GM18508 (cell line): ENCODE measurements at regions not wholly inside any gene's neighbourhood (a gene's known extent, or its start where the extent isn't known, plus 50 kb on each side); places are given as distances from the start of the nearest gene placed in this dataset.
"Not testable (repeated sequence)": the region's sequence is repeated elsewhere in the genome, so short reads cannot be mapped to it uniquely, and the experiment has no call there.

Experiments
- ATAC-seq: cut with Tn5 transposase; IDR thresholded peaks from one replicate; pipeline ENCODE4 v1.9.1; 2021; ENCODE audit warnings: moderate number of reproducible peaks; ENCODE audit not compliant: insufficient read depth, unreplicated experiment

DNA sequence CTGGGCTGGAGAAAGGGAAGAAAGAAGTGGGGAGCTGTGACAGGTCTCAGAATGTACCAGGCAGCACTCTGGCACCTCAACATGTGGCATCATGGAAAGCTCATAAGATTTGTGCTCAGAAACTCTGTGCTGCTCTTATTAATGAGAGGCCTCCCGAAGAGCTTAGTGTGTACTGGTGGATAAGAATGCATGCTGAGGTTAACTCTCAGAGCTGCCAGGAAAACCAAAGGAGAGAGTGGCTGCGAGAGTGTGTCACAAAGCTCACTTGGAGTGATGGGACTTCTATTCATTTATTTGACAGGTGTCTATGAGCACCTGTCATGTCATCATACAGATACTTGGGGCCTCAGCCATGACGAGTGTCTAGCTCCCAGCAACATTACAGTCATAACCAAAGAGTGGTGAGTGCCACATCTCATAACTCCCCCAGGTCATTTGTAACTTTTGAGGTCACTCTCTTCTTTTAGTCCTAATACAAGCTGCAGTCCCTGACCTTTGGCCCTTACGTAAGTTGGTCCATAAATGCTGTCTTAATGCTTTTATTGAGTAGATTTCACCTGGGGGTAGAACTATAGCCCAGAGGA, 131.9 kb downstream of the TRIM43 start:
- not testable (repeated sequence) for ATAC-seq

DNA sequence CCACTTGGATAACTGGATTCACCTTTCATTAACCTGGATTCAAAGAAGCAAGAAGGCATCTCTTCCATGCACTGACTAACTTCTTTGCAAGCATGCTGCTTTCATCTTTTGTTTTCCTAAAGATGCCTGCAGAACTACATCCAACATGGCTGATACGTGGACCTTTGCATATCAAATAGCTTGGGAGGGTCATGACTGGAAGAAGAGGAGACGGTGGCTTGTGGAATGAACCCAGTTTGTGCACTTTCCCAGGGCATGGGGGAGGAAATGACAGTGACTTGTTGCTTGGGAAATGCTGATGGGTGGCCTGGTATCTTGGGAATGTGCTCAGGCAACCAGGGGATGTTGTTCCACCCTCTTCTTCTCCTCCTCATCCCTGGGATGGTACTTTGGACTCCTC, 133.4 kb downstream of the TRIM43 start:
- not testable (repeated sequence) for ATAC-seq

DNA sequence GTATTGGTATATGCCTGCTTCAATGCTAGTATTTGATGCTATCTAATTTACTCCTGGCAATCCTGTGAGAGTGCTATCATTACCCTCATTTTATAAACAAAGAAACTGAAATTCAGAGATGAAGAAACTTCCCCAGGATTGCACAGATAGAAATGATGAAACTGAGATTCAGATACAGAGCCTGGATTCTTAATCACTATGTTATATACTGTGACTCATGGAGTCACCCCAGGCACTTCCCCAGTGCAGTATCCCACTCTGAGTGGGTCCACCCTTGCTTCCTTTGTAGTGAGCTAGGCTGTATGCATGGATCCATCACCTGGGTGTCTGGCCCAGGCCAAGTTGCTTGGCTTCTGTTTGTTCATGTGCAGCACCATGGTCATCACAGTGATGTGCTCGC, 133.9 kb downstream of the TRIM43 start:
- not testable (repeated sequence) for ATAC-seq

DNA sequence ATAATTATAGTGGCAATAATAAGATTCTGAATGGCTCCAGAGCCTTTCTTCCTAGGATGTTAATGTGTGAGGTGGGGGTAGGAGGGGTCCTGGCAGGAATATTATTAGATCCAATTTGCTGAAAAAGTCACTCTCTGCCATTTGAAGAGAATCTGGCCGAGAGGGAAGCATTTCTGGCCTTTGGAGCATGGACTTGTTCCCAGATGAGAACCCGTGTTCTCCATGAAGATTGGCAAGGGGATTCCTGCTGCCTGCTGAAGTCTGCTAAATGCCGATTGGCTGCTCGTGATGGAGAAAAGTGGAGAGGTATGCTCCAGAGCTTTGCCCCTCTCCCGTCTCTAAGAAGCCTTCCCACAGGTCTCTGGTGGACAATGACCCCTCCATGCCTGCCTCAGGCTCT, 135.6 kb downstream of the TRIM43 start:
- ATAC-seq: not testable (repeated sequence)

DNA sequence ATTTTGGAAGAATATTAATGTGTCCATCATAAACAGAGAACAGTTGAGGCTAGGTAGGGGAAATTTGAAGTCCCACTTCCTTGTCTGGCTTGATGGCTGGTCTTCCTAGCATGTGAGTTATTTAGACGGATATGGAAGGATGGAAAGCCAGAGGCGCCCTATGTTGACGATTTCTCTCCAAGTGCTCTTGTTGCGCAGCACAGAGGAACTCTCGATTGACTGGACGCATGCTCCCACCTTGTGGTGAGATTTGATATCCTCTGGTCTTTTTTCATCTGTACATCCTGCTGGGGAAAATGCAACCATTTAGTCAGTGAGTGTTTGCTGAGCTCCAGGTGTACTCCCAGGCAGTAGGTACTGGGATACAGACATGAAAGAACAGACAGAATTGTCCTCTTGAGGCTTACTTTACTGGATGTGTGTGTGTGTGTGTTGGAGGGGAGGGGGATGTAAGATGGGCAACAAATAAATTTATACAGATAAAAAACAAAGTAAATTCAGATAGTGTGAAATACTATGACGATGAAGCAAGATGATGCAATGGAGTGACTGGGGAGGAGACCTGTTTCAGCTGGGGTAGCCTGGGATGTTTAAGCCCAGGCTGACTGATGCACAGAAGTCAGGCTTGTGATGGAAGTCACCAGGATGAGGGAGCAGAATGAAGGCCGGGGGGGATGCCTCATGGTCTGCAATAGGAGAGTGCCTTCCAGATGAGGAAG, 137.2 kb downstream of the TRIM43 start:
- ATAC-seq: peak; percentile 50

DNA sequence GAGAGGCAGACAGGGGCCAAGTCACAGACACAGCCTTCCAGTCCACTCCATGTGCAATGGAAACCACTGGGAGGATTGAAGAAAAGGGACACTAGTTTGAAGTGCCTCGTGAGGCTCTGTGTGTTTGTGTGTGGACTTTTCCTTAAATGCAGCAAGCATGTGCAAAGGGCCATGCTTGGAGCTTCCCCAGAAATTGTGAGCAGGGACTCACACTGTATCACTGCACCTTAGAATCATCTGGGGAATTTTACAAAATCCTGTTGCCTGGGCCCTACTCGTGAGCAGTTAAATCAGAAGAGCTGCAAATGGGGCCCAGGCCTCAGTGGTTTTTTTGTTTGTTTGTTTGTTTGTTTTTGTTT, 137.8 kb downstream of the TRIM43 start:
- no peak for ATAC-seq

DNA sequence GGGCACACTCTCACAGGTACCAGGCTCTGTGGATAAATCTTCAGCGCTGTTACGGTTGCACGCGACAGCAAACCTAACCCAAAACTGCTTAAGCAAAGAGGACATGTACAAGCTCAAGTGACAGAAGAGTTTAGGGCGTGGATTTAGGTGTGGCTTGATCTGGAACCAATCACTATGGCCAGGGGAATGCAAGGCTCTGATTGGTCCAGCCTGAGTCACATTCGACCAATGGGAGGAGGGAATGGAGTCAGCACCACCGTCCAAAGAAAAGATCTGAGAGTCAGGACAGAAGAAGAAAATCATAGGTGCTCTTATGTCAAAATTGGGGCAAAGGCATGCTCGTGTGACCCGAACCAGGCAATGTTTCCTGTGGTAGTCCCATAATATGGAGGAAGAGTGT, 139.0 kb downstream of the TRIM43 start:
- ATAC-seq: no peak

DNA sequence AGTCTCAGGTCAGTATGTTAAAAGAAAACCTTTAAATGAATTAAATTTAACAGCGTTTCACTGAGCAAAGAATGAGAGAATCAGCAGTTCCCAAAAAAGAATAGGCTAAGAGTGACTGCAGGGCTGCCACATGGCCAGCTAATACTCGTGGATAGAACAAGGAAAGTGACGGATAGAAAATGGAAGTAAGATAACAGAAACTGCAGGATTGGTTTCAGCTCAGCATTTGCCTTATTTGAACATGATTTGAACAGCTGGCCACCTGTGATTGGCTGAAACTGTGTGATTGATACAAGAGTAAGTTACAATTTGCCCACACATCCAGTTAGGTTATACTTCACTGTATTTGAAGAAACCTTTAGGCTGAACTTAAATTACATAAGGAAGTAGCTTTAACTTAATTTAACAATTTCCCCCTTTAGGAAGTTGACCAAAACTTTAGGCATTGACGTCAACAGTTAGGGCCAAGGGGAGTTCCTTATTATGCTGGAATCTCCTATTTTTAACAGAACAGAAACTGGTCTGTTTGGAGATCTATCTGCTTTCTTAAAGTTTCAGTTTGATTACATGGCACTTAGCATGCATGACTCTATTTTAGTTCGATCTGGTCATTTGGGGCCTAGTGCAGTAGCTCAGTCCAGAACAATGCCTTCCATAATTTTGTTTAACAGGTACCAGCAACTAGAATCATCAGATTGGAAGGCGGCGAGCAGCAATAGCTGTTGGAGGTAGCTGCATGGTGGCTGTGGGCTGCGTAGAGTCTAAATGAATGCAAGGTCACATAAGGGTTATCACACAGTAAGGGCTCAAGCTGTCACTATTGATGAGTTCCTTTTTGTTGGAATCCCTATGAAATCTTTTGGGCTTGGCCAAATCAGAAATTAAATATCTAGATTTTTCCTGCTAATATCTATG, 143.4 kb downstream of the TRIM43 start:
- ATAC-seq: no peak

DNA sequence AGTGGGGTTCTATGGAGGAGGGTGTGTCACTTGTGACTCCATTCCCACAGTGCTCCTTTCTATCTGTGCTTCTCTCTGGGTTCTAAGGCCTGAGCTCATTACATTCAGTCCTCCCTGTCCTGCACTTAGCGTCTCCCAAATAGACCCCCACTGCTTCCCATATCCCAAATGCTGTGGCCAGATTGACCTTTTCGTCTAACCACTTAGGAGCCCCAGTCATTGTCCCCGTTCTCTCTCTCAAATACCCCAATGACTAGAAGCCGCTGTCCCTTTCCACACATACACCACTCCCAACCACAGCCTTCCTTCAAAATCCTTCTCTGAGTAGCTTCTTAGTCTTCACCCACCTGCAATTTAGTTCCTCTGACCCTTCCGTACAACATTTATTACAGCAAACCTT, 146.5 kb downstream of the TRIM43 start:
- ATAC-seq: no peak

DNA sequence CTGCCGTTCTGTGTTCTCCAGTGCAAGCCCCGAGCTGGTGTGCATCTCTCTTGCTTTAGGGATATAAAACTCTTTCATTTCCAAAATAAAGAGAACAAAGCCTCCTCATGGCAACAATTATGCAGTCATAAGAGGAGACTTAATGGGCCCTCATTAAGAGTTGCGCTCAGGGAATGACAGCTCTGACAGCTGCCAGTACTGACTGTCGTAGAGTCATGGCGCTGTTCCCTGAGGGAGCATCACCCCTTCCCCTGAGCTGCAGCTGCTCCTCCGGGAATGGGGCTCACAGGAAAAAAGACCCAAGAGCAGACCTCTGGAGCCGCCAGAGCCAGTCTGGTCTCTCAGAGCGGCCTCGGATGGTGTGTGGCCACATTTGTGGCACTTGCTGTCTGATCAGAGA, 160.3 kb downstream of the TRIM43 start:
- ATAC-seq: not testable (repeated sequence)

DNA sequence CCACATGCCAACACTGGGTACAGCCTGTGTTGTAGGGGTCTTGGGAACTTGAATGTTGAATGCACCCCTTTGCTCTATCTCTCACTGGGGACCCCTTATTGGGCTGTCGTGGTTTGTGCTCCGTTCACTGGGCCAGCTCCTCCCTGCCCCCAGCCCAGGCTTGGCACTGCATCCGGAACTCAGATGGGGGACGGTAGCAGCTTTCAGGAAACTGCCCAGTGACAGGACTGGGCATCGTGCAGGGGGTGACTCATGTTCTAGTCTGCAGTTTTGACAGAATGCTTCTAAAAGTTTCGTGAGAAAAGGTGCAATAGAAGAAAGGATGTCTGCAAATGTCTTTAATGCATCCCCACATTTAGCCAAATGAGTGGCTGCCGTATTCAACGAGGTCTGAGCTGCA, 162.0 kb downstream of the TRIM43 start:
- ATAC-seq: not testable (repeated sequence)

DNA sequence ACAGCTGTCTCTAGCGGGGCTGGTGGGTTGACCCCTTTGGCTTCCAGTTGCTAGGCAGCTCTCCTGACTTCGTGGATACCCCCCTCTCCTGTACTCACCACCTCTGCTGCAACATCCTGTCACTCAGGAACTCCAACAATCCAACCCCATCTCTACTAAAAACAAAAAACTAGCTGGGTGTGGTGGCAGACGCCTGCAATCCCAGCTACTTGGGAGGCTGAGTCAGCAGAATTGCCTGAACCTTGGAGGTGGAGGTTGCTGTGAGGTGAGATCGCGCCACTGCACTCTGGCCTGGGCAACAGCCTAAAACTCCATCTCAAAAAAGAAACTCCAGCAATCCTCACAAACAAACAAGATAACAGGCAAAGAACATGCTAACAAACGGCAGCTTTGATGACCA, 162.4 kb downstream of the TRIM43 start:
- ATAC-seq: not testable (repeated sequence)

DNA sequence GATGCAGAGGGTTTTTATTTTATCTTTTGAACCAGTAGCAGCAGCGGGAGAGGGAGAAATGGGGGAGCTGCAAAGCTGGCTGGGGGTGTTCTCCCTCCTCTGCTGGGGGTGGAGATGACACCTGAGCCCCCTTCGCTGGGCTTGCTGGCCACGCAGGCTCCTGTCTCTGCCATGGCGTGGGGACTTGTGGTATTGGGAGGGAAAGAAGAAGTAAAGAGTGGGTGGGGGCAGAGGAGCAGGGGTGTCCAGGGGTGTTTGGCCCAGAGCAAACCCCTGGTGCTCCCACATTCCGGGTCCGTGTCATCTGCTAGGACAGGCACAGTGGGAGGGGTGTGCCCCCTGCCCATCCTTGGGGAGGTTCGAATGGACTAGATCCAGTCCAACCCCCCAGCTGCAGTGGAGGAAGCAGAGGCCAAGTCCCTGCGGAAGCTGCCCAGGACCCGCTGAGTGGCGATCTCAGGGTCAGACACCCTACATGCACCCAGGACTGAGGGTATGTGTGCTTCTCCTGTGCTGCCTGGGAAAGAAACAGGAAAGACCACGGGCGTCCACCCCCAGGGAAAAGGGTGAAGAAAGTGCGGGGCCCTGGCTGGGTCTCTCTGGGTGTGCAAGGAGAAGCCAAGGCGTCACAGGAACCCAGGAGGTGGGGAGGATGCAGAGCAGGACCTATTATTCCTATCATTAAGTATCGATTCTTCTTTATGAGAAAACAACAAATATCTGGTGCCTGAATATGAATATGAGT, 163.2 kb downstream of the TRIM43 start:
- ATAC-seq: not testable (repeated sequence)

DNA sequence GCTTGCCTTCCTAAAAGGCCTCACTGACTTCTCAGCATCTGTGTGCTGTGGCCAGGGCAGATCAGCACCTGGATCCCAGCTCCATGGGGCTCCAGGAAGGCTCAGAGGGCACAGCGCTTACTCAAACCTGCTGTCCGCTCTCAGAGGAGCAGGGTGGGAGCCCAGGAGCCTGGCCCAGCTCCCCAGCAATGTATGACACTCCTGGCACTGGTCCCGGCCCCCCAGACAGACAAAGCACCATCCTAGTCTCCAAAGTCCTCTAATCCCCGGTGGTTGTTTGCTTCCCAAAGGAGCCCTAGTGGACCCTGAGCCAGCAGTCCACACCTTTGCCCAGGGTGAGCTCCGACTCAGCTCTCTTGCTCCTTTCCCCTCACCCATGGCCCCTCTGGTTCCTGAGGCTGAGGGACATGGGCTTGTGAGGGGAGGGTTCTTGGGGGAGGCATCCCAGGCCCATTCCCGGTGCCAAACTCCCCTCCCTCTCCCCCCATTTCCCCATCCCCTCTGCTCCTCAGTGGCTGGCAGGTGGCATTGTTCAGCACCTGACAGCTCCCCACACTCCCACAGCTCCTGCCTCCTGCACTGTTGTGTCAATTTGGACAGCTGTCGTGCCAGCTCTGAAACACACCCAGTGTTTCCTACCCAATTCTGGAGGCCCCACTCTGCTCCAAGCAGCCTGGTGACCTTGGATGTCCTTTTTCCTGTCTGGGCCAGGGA, 164.3 kb downstream of the TRIM43 start:
- ATAC-seq: not testable (repeated sequence)

DNA sequence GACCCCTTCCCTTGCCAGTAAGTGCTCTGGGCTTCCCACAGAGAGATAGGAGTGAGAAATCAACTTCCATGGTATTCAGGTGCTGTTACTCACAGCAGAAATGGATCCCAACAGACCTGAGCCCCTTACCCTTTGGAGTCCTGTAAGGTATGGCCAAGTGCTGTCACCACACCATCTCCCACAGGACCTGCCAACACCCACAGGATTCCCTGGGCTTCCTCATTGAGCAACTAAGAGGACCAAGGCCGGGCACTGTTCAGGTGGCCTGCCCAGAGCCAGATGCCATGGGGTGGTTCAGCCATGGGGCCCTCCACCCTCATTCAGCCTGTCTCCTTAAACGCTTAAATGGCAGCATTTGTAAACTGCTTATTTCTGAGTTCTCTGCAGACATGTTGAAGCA, 166.2 kb downstream of the TRIM43 start:
- ATAC-seq: no peak

DNA sequence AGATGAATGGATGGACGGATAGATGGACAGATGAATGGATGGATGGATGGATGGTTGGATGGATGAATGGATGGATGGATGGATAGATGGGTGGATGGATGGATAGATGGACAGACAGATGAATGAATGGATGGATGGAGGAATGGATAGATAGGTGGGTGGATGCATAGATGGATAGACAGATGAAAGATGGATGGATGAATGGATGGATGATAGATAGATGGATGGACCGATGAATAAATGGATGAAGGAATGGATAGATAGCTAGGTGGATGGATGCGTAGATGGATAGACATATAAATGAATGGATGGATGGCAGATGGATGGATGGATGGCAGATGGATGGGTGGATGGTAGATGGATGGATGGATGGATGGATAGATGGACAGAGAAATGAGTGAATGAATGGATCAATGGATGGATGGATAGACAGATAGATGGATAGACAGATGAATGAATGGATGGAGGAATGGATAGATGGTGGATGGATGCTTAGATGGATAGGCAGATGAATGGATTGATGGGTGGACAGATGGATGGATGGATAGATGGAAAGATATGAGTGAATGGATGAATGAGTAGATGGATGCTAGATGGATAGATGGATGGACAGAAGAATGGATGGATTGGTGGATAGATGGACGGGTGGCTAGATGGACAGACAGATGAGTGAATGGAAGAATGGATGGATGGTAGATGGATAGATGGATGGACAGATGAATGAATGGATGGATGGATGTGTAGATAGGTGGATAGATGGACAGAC, 167.9 kb downstream of the TRIM43 start:
- ATAC-seq: no peak

DNA sequence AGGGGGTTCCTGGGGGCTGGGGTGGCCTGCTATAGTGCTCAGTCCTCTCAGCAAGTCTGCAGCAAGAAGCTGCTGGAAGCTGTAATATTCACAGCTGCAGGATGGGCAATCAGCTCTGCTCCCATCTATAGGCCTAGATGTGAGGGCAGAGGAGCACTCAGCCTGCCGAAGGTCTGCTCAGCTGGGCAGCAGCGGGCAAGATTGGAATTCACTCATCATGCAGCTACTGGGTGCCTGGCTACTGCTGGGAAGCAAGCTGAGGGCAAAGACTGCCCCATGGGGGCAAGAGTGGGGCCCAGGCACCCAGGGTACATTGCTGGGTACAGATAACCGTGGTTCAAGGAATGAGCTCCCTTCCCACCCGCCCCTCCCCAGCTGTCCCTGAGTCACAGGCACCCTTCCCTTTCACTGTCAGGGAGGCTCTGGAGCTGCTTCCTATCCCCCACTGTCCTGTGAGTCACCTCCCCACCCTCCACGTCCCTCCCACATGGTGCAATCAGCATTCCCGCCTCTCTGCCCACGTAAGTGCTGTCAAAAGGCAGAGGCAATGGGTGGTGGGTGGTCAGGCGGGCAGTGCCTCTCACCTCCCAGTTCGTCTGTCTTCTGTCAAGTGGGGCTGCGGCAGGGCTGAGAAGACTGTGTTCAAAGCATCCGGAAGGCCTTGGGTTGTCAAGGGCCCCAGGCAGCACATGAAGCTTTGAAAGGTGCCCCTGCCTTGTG, 169.2 kb downstream of the TRIM43 start:
- ATAC-seq: no peak

DNA sequence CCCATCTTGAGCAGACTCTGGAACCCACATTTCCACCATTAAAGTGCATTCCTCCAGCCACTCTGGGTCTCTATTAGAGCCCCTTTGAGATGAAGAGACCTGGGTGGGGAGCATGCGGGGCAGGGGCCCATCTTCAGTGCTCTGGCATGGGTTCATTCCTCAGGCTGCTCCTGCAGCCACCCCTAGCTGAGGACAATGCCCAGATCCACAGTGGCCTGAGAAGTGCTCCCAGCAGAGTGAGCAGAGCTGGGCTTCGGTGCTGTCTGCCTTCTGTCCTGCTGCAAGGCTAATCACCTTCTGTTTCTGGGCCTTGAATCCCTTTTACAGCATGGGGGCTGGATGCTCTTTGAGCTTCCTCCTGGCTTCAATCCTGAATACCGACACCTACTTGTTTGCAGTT, 169.8 kb downstream of the TRIM43 start:
- ATAC-seq: no peak
